ENCODE measurements at regions not wholly inside any gene's neighbourhood (a gene's known extent, or its start where the extent isn't known, plus 50 kb on each side); places are given as distances from the start of the nearest gene placed in this dataset.

DNA sequence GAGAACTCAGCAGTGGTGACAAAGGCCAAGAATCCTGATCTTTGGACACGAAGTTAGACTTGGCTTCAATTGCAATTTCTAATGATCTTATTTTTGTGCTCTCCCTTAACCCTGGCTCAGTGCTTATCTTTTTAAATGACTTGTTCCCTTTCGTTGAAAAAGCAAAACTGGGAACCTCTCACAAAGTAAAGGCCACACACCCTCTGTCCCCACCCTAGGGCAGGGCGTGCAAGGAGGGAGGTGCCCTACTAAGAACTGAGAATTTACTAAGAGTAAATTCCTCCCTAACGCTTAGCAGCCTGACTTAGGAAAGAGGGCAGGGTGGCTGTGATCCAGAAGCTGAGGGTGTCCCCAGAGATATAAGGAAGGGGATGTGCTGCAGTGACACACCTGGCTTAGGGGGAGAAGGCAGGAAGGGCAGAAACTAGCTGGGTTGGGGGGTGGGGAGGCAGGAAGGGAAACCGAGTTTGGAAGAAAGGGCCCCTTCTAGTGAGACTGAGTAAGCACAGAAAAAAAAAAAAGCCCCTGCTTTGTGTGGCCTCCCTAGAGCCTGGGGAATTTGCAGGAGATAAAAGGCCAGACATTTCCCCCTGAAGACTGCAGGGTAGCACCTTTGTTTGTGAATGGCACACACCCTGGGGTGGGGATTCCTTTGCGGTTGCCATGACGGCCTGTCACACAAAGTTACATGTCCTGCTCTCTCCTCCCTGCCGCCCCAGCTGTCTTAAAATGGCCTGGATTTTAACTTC lies 435.1 kb downstream of the EFNB2 start:
- TF ChIP-seq, protein P1, sequence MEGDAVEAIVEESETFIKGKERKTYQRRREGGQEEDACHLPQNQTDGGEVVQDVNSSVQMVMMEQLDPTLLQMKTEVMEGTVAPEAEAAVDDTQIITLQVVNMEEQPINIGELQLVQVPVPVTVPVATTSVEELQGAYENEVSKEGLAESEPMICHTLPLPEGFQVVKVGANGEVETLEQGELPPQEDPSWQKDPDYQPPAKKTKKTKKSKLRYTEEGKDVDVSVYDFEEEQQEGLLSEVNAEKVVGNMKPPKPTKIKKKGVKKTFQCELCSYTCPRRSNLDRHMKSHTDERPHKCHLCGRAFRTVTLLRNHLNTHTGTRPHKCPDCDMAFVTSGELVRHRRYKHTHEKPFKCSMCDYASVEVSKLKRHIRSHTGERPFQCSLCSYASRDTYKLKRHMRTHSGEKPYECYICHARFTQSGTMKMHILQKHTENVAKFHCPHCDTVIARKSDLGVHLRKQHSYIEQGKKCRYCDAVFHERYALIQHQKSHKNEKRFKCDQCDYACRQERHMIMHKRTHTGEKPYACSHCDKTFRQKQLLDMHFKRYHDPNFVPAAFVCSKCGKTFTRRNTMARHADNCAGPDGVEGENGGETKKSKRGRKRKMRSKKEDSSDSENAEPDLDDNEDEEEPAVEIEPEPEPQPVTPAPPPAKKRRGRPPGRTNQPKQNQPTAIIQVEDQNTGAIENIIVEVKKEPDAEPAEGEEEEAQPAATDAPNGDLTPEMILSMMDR (IDR thresholded peaks at IDR 0.05), result no peak
- no peak for TF ChIP-seq POLR2A (IDR thresholded peaks at IDR 0.05)

Data from right lobe of liver (tissue), 4 donors.